ENCODE measurements at regions not wholly inside any gene's neighbourhood (a gene's known extent, or its start where the extent isn't known, plus 50 kb on each side); places are given as distances from the start of the nearest gene placed in this dataset.

DNA sequence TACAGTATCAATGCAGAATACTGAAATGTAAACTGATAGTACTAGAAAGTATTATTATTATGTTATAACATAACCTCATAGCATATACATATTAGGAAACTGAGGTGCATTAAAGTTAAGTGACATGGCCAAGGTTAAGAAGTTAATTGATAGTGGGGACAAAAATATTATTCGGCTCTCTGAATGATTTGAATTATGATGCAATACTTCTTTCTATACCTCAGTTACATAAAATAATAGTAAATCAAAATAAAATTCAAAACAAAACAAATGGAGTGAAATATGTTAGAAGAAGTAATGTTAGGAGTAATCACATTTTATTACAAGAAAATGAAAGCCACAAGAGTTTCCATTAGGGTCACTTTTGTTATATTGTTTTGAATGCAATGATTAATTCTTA is 455.2 kb downstream of the PLA2G4A start:
- no peak overlapping the region for H3K27ac ChIP-seq (ENCODE audit: low read length)
- ATAC-seq (ENCODE audit: insufficient read depth, low read depth) (no peak), DNase-seq (no peak)
- H3K4me3 ChIP-seq (ENCODE audit: low read depth in 1 of 2, low read length in 2 of 2), result no peak overlapping the region
- no peaks in the 10 kb centered on the region for H3K4me1 ChIP-seq (ENCODE audit: insufficient read depth, low read length)
- TF ChIP-seq, protein P1, sequence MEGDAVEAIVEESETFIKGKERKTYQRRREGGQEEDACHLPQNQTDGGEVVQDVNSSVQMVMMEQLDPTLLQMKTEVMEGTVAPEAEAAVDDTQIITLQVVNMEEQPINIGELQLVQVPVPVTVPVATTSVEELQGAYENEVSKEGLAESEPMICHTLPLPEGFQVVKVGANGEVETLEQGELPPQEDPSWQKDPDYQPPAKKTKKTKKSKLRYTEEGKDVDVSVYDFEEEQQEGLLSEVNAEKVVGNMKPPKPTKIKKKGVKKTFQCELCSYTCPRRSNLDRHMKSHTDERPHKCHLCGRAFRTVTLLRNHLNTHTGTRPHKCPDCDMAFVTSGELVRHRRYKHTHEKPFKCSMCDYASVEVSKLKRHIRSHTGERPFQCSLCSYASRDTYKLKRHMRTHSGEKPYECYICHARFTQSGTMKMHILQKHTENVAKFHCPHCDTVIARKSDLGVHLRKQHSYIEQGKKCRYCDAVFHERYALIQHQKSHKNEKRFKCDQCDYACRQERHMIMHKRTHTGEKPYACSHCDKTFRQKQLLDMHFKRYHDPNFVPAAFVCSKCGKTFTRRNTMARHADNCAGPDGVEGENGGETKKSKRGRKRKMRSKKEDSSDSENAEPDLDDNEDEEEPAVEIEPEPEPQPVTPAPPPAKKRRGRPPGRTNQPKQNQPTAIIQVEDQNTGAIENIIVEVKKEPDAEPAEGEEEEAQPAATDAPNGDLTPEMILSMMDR (IDR thresholded peaks at IDR 0.05; ENCODE audit: borderline replicate concordance, extremely low read depth, low read length, poor library complexity, severe bottlenecking), result no peak
- no peak for TF ChIP-seq EZH2 (IDR thresholded peaks at IDR 0.05; ENCODE audit: borderline replicate concordance, low read depth, low read length, severe bottlenecking)
- H3K9me3 ChIP-seq (ENCODE audit: insufficient read depth, low read length, severe bottlenecking), result no peaks in the 10 kb centered on the region
- H4K20me1 ChIP-seq (ENCODE audit: insufficient read depth, low read length), result no peaks in the 10 kb centered on the region
- H3K9ac ChIP-seq (ENCODE audit: low read depth, low read length), result no peak overlapping the region
- no peaks in the 10 kb centered on the region for H3K79me2 ChIP-seq (ENCODE audit: insufficient read depth, low read length)
- H3K27me3 ChIP-seq (ENCODE audit: insufficient read depth, low read length, poor library complexity), result no peaks in the 10 kb centered on the region
- no peaks in the 10 kb centered on the region for H3K36me3 ChIP-seq (ENCODE audit: insufficient read depth, low read length)
- H2AFZ ChIP-seq (ENCODE audit: low read depth, low read length), result no peak overlapping the region
- H3K4me2 ChIP-seq (ENCODE audit: insufficient read depth, low read length), result no peak overlapping the region

GRCh38 chr1:187294421-187295201 is 465.9 kb downstream of the PLA2G4A start:
- no peak overlapping the region for H3K4me3 ChIP-seq (ENCODE audit: low read depth in 1 of 2, low read length in 2 of 2)
- no peak overlapping the region for H2AFZ ChIP-seq (ENCODE audit: low read depth, low read length)
- H3K27me3 ChIP-seq (ENCODE audit: insufficient read depth, low read length, poor library complexity), result no peaks in the 10 kb centered on the region
- no peak for ATAC-seq (ENCODE audit: insufficient read depth, low read depth)
- no peak overlapping the region for H3K9ac ChIP-seq (ENCODE audit: low read depth, low read length)
- TF ChIP-seq, protein P1 (IDR thresholded peaks at IDR 0.05; ENCODE audit: borderline replicate concordance, extremely low read depth, low read length, poor library complexity, severe bottlenecking), result no peak
- no peak for TF ChIP-seq EZH2 (IDR thresholded peaks at IDR 0.05; ENCODE audit: borderline replicate concordance, low read depth, low read length, severe bottlenecking)
- no peaks in the 10 kb centered on the region for H3K36me3 ChIP-seq (ENCODE audit: insufficient read depth, low read length)
- DNase-seq, result no peak
- no peaks in the 10 kb centered on the region for H4K20me1 ChIP-seq (ENCODE audit: insufficient read depth, low read length)
- no peaks in the 10 kb centered on the region for H3K4me1 ChIP-seq (ENCODE audit: insufficient read depth, low read length)
- H3K4me2 ChIP-seq (ENCODE audit: insufficient read depth, low read length), result no peak overlapping the region
- H3K27ac ChIP-seq (ENCODE audit: low read length), result no peak overlapping the region
- H3K9me3 ChIP-seq (ENCODE audit: insufficient read depth, low read length, severe bottlenecking), result no peaks in the 10 kb centered on the region
- no peaks in the 10 kb centered on the region for H3K79me2 ChIP-seq (ENCODE audit: insufficient read depth, low read length)

DNA sequence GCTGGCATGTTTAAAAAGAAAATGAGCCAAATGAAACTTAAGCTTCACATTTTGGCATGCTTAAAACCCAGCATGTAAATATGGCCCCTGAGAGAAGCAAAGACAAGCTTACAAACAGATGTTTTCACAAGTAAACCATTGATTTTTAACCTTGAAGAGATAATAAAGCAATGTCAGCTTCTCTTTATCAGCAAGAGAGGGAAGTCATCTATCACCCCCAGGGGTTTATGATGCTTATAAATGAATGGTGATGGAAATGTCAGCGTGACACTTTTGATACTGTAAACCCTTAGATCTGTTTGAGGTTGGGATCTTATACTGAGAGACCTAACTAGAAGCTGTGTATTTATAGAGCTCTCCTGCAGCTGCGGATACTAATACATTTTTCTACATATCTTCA is 471.3 kb downstream of the PLA2G4A start:
- Histone ChIP-seq H3K36me3 (ENCODE audit: insufficient read depth, low read length) (no peaks in the 10 kb centered on the region), H3K9ac (ENCODE audit: low read depth, low read length) (no peak overlapping the region), H3K79me2 (ENCODE audit: insufficient read depth, low read length) (no peaks in the 10 kb centered on the region), H3K4me2 (ENCODE audit: insufficient read depth, low read length) (no peak overlapping the region), H2AFZ (ENCODE audit: low read depth, low read length) (no peak overlapping the region), H3K4me1 (ENCODE audit: insufficient read depth, low read length) (no peaks in the 10 kb centered on the region), H3K4me3 (ENCODE audit: low read depth in 1 of 2, low read length in 2 of 2) (no peak overlapping the region), H3K9me3 (ENCODE audit: insufficient read depth, low read length, severe bottlenecking) (peaks cover 3% of the 10 kb centered on the region), H3K27ac (ENCODE audit: low read length) (no peak overlapping the region), H3K27me3 (ENCODE audit: insufficient read depth, low read length, poor library complexity) (no peaks in the 10 kb centered on the region), H4K20me1 (ENCODE audit: insufficient read depth, low read length) (no peaks in the 10 kb centered on the region)
- DNase-seq (no peak), ATAC-seq (ENCODE audit: insufficient read depth, low read depth) (no peak)
- TF ChIP-seq, protein P1 (IDR thresholded peaks at IDR 0.05; ENCODE audit: borderline replicate concordance, extremely low read depth, low read length, poor library complexity, severe bottlenecking), result no peak
- no peak for TF ChIP-seq EZH2 (IDR thresholded peaks at IDR 0.05; ENCODE audit: borderline replicate concordance, low read depth, low read length, severe bottlenecking)
